ENCODE measurements at regions not wholly inside any gene's neighbourhood (a gene's known extent, or its start where the extent isn't known, plus 50 kb on each side); places are given as distances from the start of the nearest gene placed in this dataset.

DNA sequence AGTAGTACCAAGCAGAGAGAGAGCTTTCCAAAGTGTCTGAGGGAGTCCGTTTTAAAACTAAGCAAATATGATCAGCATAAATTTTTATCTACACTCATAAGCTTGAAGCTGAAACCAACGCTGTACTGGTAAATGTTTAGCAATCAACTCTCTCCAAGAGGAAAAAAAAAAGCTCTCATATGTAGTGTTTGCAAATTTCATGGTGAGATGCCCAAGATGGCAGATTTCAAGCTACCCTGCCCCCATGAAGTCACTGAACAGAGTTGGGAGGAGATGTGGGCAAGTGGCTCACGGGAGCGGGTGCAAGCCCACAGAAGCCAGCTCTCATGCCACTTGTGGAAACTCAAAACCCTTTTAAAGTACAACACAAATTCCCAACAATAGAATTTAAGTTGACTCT is 475.8 kb downstream of the BCAT1 start:
- H3K4me1 Mint-ChIP-seq = no peaks in the 10 kb centered on the region

GRCh38 chr12:24470050-24470449 is 478.9 kb downstream of the BCAT1 start:
- ATAC-seq (replicated peaks) = no peak
- Mint-ChIP-seq H3K27me3 (no peaks in the 10 kb centered on the region), H3K9me3 (no peaks in the 10 kb centered on the region), H3K36me3 (ENCODE audit: low read depth) (no peaks in the 10 kb centered on the region), H3K4me3 (no peak overlapping the region), H3K4me1 (no peaks in the 10 kb centered on the region), H3K27ac (no peak overlapping the region)

More for the DNA sequence above, 475.8 kb downstream of the BCAT1 start:
- Mint-ChIP-seq H3K27me3 (no peaks in the 10 kb centered on the region), H3K27ac (no peak overlapping the region), H3K9me3 (no peaks in the 10 kb centered on the region), H3K36me3 (ENCODE audit: low read depth) (no peaks in the 10 kb centered on the region), H3K4me3 (no peak overlapping the region)
- ATAC-seq (replicated peaks) = no peak

DNA sequence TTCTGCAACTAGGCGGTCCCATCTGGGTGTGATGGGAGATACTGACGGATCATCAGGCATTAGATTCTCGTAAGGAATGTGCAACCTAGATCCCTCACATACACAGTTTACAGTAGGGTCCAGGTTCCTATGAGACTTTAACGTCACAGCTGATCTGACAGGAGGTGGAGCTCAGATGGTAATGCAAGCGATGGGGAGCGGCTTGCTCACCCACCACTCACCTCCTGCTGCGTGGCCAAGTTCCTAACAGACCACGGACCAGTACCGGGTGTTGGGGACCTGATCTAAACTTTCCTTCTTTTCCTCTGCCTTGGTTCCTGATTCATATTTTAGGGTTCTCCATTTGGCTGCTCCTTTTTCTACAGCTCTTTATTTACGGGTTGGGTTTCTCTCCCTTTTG is 479.8 kb downstream of the BCAT1 start:
- no peak for ATAC-seq (replicated peaks)
- Mint-ChIP-seq H3K9me3 (no peaks in the 10 kb centered on the region), H3K4me3 (no peak overlapping the region), H3K27me3 (no peaks in the 10 kb centered on the region), H3K36me3 (ENCODE audit: low read depth) (no peaks in the 10 kb centered on the region), H3K4me1 (no peaks in the 10 kb centered on the region), H3K27ac (no peak overlapping the region)

DNA sequence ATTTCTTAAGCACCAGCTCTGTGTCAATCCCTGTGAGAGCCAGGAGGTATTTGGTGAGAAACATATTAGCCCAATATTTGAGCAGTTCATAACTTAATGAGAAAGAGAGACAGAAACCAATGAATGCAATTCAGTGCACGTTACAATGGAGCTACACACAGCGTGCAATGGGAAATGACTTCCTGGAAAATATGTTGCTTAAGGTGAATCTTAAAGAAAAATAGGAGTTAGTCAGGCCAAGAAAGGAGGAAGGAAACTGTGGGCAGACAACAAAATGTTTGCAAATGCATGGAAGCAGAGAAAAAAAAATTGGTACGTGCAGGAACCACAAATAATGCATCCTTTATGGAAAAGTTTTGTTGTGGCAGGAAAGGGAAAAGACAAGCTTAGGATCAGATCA is 481.7 kb downstream of the BCAT1 start:
- H3K27ac Mint-ChIP-seq = no peak overlapping the region
- no peaks in the 10 kb centered on the region for H3K36me3 Mint-ChIP-seq (ENCODE audit: low read depth)
- H3K9me3 Mint-ChIP-seq = no peaks in the 10 kb centered on the region
- H3K4me1 Mint-ChIP-seq = no peaks in the 10 kb centered on the region
- no peak for ATAC-seq (replicated peaks)
- H3K4me3 Mint-ChIP-seq = no peak overlapping the region
- H3K27me3 Mint-ChIP-seq = no peaks in the 10 kb centered on the region

GRCh38 chr12:24463375-24463774 is 485.5 kb downstream of the BCAT1 start:
- Mint-ChIP-seq H3K27me3 (peaks cover 4% of the 10 kb centered on the region), H3K4me1 (no peaks in the 10 kb centered on the region), H3K9me3 (no peaks in the 10 kb centered on the region), H3K27ac (no peak overlapping the region), H3K36me3 (ENCODE audit: low read depth) (no peaks in the 10 kb centered on the region), H3K4me3 (no peak overlapping the region)
- no peak for ATAC-seq (replicated peaks)

- Mint-ChIP-seq H3K9me3 (no peaks in the 10 kb centered on the region), H3K4me1 (no peaks in the 10 kb centered on the region), H3K4me3 (no peak overlapping the region), H3K36me3 (ENCODE audit: low read depth) (no peaks in the 10 kb centered on the region), H3K27me3 (peaks cover 4% of the 10 kb centered on the region), H3K27ac (no peak overlapping the region)
- ATAC-seq (replicated peaks) = no peak
These were observed 486.0 kb downstream of the BCAT1 start for GRCh38 chr12:24462946-24463345.

DNA sequence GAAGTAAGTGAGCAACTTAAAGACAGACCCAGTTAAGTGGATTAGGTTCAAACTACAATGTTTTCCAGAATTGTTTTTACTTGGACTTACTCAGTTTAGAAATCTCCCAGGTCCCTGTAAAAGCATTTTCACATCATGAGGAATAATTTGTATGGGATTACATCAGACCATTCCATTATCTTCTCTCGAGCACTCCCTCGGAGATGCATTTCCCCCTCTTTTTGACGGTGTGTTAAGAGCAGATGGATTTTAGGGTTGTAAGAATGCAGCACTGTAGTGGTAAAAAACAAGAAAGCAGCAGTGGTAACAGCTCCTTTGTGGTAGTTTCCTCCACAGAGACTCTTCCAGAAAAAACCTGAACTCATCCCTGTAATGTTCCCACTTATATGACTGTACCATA is 488.4 kb downstream of the BCAT1 start:
- Mint-ChIP-seq H3K4me1 (no peaks in the 10 kb centered on the region), H3K27me3 (peaks cover 4% of the 10 kb centered on the region), H3K27ac (no peak overlapping the region), H3K9me3 (no peaks in the 10 kb centered on the region), H3K36me3 (ENCODE audit: low read depth) (no peaks in the 10 kb centered on the region), H3K4me3 (no peak overlapping the region)
- ATAC-seq (replicated peaks) = no peak

DNA sequence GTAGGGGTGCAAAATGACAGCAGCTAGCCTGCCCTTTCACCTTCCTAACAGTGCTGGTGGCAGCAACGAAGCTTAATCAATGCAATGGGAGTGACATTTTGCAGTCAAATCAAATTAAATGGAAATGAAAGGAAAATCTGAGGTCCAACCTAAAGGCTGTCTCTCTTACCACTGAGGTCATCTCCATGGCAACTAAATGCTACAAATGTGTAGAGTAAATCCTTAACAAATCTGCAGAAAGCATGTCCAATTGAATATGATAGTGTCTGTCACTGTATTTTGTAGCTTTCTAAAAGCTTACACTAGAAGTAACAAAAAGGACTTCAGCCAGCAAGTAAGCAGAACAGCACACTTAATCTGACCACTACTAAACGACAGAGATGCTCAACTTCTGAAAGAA is 488.8 kb downstream of the BCAT1 start:
- no peaks in the 10 kb centered on the region for H3K4me1 Mint-ChIP-seq
- H3K9me3 Mint-ChIP-seq = no peaks in the 10 kb centered on the region
- no peak overlapping the region for H3K4me3 Mint-ChIP-seq
- ATAC-seq (replicated peaks) = no peak
- no peaks in the 10 kb centered on the region for H3K36me3 Mint-ChIP-seq (ENCODE audit: low read depth)
- H3K27ac Mint-ChIP-seq = no peak overlapping the region
- peaks cover 4% of the 10 kb centered on the region for H3K27me3 Mint-ChIP-seq

- H3K9me3 Mint-ChIP-seq = no peaks in the 10 kb centered on the region
- H3K27ac Mint-ChIP-seq = no peak overlapping the region
- H3K4me1 Mint-ChIP-seq = no peaks in the 10 kb centered on the region
- no peak for ATAC-seq (replicated peaks)
- peaks cover 4% of the 10 kb centered on the region for H3K27me3 Mint-ChIP-seq
- H3K4me3 Mint-ChIP-seq = no peak overlapping the region
- no peaks in the 10 kb centered on the region for H3K36me3 Mint-ChIP-seq (ENCODE audit: low read depth)
These were observed 493.1 kb downstream of the BCAT1 start for GRCh38 chr12:24455811-24456210.

GRCh38 chr12:24447678-24448077 is 498.2 kb upstream of the SOX5 start:
- Mint-ChIP-seq H3K4me3 (no peak overlapping the region), H3K27ac (no peak overlapping the region), H3K4me1 (no peaks in the 10 kb centered on the region), H3K36me3 (ENCODE audit: low read depth) (no peaks in the 10 kb centered on the region), H3K27me3 (no peaks in the 10 kb centered on the region), H3K9me3 (no peaks in the 10 kb centered on the region)
- no peak for ATAC-seq (replicated peaks)

DNA sequence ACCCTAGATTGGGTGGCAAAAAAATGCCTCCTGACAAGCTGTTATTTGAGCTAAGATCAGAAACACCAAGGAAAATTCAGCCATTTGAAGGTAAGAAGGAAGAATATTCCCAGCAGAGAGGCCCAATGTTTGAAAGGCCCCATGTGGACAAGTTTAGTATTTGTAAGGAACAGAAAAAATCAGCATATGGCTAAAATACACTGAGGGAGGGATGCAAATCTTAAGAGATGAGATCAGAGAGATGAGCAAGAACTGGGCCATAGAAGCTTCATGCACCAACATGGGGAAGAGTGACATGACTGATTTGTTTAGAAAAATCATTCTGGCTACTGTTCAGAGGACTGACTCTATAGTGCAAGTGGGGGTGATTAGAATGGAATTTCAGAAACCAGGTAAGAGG is 496.8 kb upstream of the SOX5 start:
- no peaks in the 10 kb centered on the region for H3K9me3 Mint-ChIP-seq

GRCh38 chr12:24444634-24445033 is 495.2 kb upstream of the SOX5 start:
- peaks cover 3% of the 10 kb centered on the region for H3K27me3 Mint-ChIP-seq
- H3K4me3 Mint-ChIP-seq = no peak overlapping the region
- ATAC-seq (replicated peaks) = no peak
- H3K9me3 Mint-ChIP-seq = no peaks in the 10 kb centered on the region
- no peaks in the 10 kb centered on the region for H3K4me1 Mint-ChIP-seq
- H3K27ac Mint-ChIP-seq = no peak overlapping the region
- no peaks in the 10 kb centered on the region for H3K36me3 Mint-ChIP-seq (ENCODE audit: low read depth)

More for the DNA sequence above, 496.8 kb upstream of the SOX5 start:
- ATAC-seq (replicated peaks) = no peak
- no peak overlapping the region for H3K27ac Mint-ChIP-seq
- H3K27me3 Mint-ChIP-seq = peaks cover 3% of the 10 kb centered on the region
- H3K4me3 Mint-ChIP-seq = no peak overlapping the region
- H3K36me3 Mint-ChIP-seq (ENCODE audit: low read depth) = no peaks in the 10 kb centered on the region
- H3K4me1 Mint-ChIP-seq = no peaks in the 10 kb centered on the region

DNA sequence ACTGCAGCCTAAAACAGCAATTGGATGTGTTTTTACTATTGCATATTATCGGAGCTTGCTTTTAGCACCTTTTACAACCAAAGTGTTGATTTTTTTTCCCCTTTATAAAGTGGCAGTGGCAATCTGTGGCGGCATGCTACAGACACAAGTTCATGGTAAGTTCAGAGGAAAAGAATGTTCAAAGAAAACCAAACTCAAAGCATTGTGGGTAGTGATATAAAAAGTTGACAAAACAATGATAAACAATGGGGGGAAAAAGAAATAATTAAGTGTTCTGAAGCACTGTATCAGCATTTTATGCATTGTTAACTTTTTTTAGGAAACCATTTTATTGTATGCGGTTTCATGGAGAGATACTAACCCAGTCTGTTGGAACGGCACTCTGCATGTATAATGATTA is 492.0 kb upstream of the SOX5 start:
- Mint-ChIP-seq H3K27me3 (peaks cover 3% of the 10 kb centered on the region), H3K27ac (no peak overlapping the region), H3K36me3 (ENCODE audit: low read depth) (no peaks in the 10 kb centered on the region), H3K9me3 (no peaks in the 10 kb centered on the region), H3K4me3 (no peak overlapping the region), H3K4me1 (no peaks in the 10 kb centered on the region)
- ATAC-seq (replicated peaks) = no peak

GRCh38 chr12:24436667-24437066 is 487.2 kb upstream of the SOX5 start:
- ATAC-seq (replicated peaks) = no peak
- H3K9me3 Mint-ChIP-seq = no peaks in the 10 kb centered on the region
- H3K4me1 Mint-ChIP-seq = no peaks in the 10 kb centered on the region
- H3K27ac Mint-ChIP-seq = no peak overlapping the region
- H3K4me3 Mint-ChIP-seq = no peak overlapping the region
- no peaks in the 10 kb centered on the region for H3K36me3 Mint-ChIP-seq (ENCODE audit: low read depth)
- no peaks in the 10 kb centered on the region for H3K27me3 Mint-ChIP-seq

DNA sequence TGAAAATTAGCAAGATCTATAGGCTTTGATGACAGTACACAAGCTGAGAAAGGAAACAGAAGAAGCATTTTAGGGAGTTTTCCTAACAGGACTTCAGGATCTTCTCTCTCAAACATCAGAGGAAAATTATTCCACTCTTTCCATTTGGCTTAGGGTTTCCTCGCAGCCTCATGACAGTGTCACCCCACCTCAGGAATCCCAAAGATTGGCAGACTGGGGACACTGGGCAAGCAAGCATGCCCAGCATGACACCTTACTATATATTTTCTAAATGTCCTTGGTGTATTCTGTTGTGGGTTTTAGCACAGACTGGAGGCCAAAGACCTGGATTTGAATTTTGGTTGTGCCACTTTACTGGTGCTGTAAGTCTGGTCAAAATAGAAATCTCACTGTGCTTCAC is 482.4 kb upstream of the SOX5 start:
- Mint-ChIP-seq H3K36me3 (ENCODE audit: low read depth) (no peaks in the 10 kb centered on the region), H3K4me3 (no peak overlapping the region), H3K27me3 (peaks cover under 1% of the 10 kb centered on the region), H3K27ac (no peak overlapping the region), H3K9me3 (no peaks in the 10 kb centered on the region), H3K4me1 (no peaks in the 10 kb centered on the region)
- ATAC-seq (replicated peaks) = no peak

- no peak overlapping the region for H3K27ac Mint-ChIP-seq
- no peak for ATAC-seq (replicated peaks)
- H3K9me3 Mint-ChIP-seq = no peaks in the 10 kb centered on the region
- no peaks in the 10 kb centered on the region for H3K36me3 Mint-ChIP-seq (ENCODE audit: low read depth)
- H3K4me3 Mint-ChIP-seq = no peak overlapping the region
- H3K27me3 Mint-ChIP-seq = peaks cover 3% of the 10 kb centered on the region
- no peaks in the 10 kb centered on the region for H3K4me1 Mint-ChIP-seq
These were observed 478.3 kb upstream of the SOX5 start for GRCh38 chr12:24427776-24428175.

Data from activated T-helper 17 cell treated with anti-CD3 and anti-CD28 coated beads, Interleukin-2, amount 50 U/mL, for 72 hours (primary cell).